HepG2 (cell line): ENCODE measurements at regions not wholly inside any gene's neighbourhood (a gene's known extent, or its start where the extent isn't known, plus 50 kb on each side); places are given as distances from the start of the nearest gene placed in this dataset.

ENCODE experiments used
- CTCF ChIP-seq: sonication (generic); formaldehyde crosslinking; IDR thresholded peaks from 2 replicates; pipeline ENCODE4 v1.5.0; 2020; ENCODE audit warnings: mild to moderate bottlenecking, missing genetic modification reagents, moderate library complexity
- DBP ChIP-seq: sonication (generic); formaldehyde crosslinking; IDR thresholded peaks from 2 replicates; pipeline ENCODE4 v1.4.0; 2020; ENCODE audit warnings: missing genetic modification reagents; ENCODE audit errors: not compliant biosample characterization
- KDM4B ChIP-seq: sonication (generic); formaldehyde crosslinking; IDR thresholded peaks from 2 replicates; pipeline ENCODE4 v1.4.0; 2020; ENCODE audit warnings: missing genetic modification reagents
- NFIC ChIP-seq: IDR thresholded peaks from 2 replicates; pipeline ENCODE4 v1.6.1; 2012; ENCODE audit warnings: mild to moderate bottlenecking, low read length, inconsistent platforms
- ZNF589 ChIP-seq: sonication (generic); formaldehyde crosslinking; conservative IDR thresholded peaks from 2 replicates; pipeline ENCODE4 v1.8.0; 2022; ENCODE audit warnings: mild to moderate bottlenecking, moderate library complexity, missing genetic modification reagents

- TF ChIP-seq DBP (CRISPR knock-in tag) (no peak), KDM4B (CRISPR knock-in tag) (no peak), ZNF589 (CRISPR knock-in tag) (no peak), CTCF (no peak), NFIC (no peak)
Observed at GRCh38 chr2:16818203-16818556, 152.5 kb upstream of the CYRIA start.
